Ectodermal cell (in vitro differentiated cells): ENCODE measurements at regions not wholly inside any gene's neighbourhood (a gene's known extent, or its start where the extent isn't known, plus 50 kb on each side); places are given as distances from the start of the nearest gene placed in this dataset.
"Not testable (repeated sequence)": the region's sequence is repeated elsewhere in the genome, so short reads cannot be mapped to it uniquely, and the experiment has no call there.

Source experiments
- H3K27ac ChIP-seq: 2 replicates; pipeline ENCODE4 v1.7.0; 2013; ENCODE audit warnings: mild to moderate bottlenecking, low read depth, low read length; ENCODE audit not compliant: insufficient read depth, poor library complexity, severe bottlenecking
- H3K27me3 ChIP-seq: 2 replicates; pipeline ENCODE4 v1.7.0; 2013; ENCODE audit warnings: mild to moderate bottlenecking, low read length; ENCODE audit not compliant: insufficient read depth, control insufficient read depth, poor library complexity, severe bottlenecking
- H3K36me3 ChIP-seq: one replicate; pipeline ENCODE4 v1.7.0; 2013; ENCODE audit warnings: low read length; ENCODE audit not compliant: control insufficient read depth, insufficient read depth
- H3K4me1 ChIP-seq: one replicate; pipeline ENCODE4 v1.7.0; 2013; ENCODE audit warnings: low read length; ENCODE audit not compliant: control insufficient read depth, insufficient read depth
- H3K4me3 ChIP-seq: 2 replicates; pipeline ENCODE4 v1.7.0; 2013; ENCODE audit warnings: low read depth, low read length, control low read depth; ENCODE audit not compliant: insufficient read depth
- H3K9me3 ChIP-seq: 2 replicates; pipeline ENCODE4 v1.7.0; 2013; ENCODE audit warnings: mild to moderate bottlenecking, low read length, moderate library complexity; ENCODE audit not compliant: control insufficient read depth
- WGBS, 2 experiments: methylation state at CpG; one replicate each; pipeline ENCODE4 v1.1.7; 2013; ENCODE audit warnings: missing lambda C conversion rate in 2 of 2; 5-methylcytosine and 5-hydroxymethylcytosine counted together

- no peak overlapping the region for H3K4me3 ChIP-seq
- WGBS, 2 experiments: 65 to 70% methylated on average over 3 of the region's 3 CpGs
Measured at GRCh38 chr12:66744956-66745383, 66.1 kb upstream of the GRIP1 start.

DNA sequence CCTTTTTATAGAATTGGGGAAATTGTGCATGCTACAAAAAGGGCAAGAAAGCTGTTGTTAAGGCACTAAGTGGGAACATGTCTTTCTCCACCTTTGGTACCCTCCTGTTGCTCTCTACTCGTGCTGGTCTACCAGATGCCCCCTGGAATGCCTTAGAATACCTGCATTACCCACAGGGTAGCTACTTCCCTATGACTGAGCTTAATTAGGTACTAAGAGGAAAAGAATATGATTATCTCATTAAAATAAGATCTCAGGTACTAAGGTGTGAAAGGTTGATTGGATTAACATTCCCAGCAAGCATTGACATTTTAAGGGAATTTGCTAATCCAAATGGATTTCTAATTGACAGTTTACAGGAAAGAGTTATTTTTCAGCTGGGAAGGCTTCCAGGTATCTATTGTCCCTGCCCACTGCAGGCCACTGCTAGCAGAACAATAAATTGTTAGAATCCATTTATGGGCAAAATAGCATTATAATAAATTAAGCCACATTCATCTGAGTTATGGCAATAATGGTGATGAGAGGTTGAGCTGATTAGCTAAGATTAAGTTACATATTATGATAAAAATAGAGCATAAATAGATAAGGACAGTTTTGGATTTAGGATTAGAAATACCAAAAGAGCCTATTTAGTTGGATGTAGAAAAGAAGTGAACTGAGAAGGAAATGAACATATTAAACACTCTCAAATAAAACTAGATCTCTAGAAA lies 67.8 kb upstream of the GRIP1 start:
- no peaks in the 10 kb centered on the region for H3K9me3 ChIP-seq
- no peaks in the 10 kb centered on the region for H3K4me1 ChIP-seq
- H3K27ac ChIP-seq: no peak overlapping the region
- WGBS, 2 experiments: 11 to 26% methylated on average over 1 of the region's 1 CpG
- H3K27me3 ChIP-seq: no peaks in the 10 kb centered on the region
- no peaks in the 10 kb centered on the region for H3K36me3 ChIP-seq
- H3K4me3 ChIP-seq: no peak overlapping the region

More at GRCh38 chr12:66744956-66745383, 66.1 kb upstream of the GRIP1 start:
- no peaks in the 10 kb centered on the region for H3K36me3 ChIP-seq
- no peaks in the 10 kb centered on the region for H3K27me3 ChIP-seq
- no peak overlapping the region for H3K27ac ChIP-seq
- H3K9me3 ChIP-seq: no peaks in the 10 kb centered on the region
- no peaks in the 10 kb centered on the region for H3K4me1 ChIP-seq

DNA sequence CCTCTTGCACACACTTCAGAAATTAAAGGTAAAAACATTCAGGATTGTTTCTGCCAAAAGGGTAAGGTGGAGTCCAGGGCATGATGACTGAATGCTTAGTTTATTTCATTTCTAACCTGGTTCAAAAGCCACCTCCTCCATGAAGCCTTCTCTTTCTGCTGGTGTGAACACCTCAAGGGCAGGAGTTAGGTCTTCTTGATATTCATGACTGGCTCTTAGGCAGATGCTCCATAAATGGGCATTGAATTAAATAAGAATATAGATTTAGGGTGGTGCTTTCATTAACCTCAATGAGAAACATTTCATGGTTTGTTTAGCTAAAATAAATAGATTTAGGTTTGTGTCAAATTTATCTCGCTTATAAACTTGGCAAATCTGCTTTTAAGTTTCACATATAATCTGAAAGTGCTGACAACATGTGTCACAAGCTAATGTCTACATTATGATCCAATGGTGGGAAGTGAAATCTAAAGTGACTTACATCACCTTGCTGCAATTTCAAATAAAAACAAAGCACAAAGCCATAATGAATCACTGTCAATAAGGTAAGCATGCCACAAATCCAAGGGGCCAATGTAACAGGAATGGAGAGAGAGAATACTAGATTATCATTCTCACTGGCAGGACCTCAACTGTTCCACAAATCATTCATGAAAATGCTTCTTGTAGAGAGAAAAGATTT lies 72.7 kb upstream of the GRIP1 start:
- H3K9me3 ChIP-seq: no peaks in the 10 kb centered on the region
- 100% methylated on average over 1 of the region's 1 CpG; no CpG with 5 or more reads in 1 of the 2 experiments for WGBS, 2 experiments
- no peaks in the 10 kb centered on the region for H3K36me3 ChIP-seq
- no peaks in the 10 kb centered on the region for H3K4me1 ChIP-seq
- H3K27ac ChIP-seq: no peak overlapping the region
- no peaks in the 10 kb centered on the region for H3K27me3 ChIP-seq
- no peak overlapping the region for H3K4me3 ChIP-seq

DNA sequence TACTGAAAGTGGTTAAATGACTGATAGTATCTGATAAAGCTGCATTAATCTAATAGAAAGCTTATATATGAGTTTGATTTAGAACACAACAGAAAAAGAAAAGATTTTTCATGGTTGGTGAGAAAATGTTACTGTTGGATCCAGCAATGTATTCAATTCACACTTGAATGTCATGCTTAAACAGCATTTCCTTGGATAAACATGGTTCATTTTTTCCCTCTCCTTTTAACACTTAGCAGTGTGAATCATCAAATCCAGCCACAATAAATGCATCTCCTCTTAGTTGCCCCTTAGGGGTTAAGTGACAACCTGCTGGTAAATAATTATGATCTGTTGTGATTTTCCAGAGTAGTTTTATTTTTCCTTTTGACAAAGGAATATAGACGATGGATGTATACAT lies 74.9 kb upstream of the GRIP1 start:
- Histone ChIP-seq H3K9me3 (no peaks in the 10 kb centered on the region), H3K36me3 (no peaks in the 10 kb centered on the region), H3K27me3 (no peaks in the 10 kb centered on the region), H3K4me3 (no peak overlapping the region), H3K4me1 (no peaks in the 10 kb centered on the region), H3K27ac (no peak overlapping the region)
- no CpG with 5 or more reads among the region's 1 CpG for WGBS, 2 experiments

- no peaks in the 10 kb centered on the region for H3K27me3 ChIP-seq
- H3K27ac ChIP-seq: no peak overlapping the region
- WGBS, 2 experiments: 95% methylated on average over 2 of the region's 2 CpGs
- H3K4me3 ChIP-seq: no peak overlapping the region
- no peaks in the 10 kb centered on the region for H3K36me3 ChIP-seq
- no peaks in the 10 kb centered on the region for H3K4me1 ChIP-seq
- no peaks in the 10 kb centered on the region for H3K9me3 ChIP-seq
Measured at GRCh38 chr12:66755727-66756395, 77.0 kb upstream of the GRIP1 start.

GRCh38 chr12:66756631-66757030 lies 77.8 kb upstream of the GRIP1 start:
- H3K36me3 ChIP-seq: no peaks in the 10 kb centered on the region
- no peak overlapping the region for H3K27ac ChIP-seq
- H3K4me3 ChIP-seq: no peak overlapping the region
- no peaks in the 10 kb centered on the region for H3K9me3 ChIP-seq
- H3K27me3 ChIP-seq: no peaks in the 10 kb centered on the region
- no peaks in the 10 kb centered on the region for H3K4me1 ChIP-seq
- 86% methylated on average over 1 of the region's 1 CpG; no CpG with 5 or more reads in 1 of the 2 experiments for WGBS, 2 experiments

GRCh38 chr12:66760122-66760521 lies 81.2 kb upstream of the GRIP1 start:
- not testable (repeated sequence) for H3K9me3 ChIP-seq, H3K36me3 ChIP-seq, H3K27ac ChIP-seq, H3K4me1 ChIP-seq, H3K27me3 ChIP-seq, H3K4me3 ChIP-seq
- 91 to 94% methylated on average over 3 to 4 of the region's 4 CpGs for WGBS, 2 experiments

DNA sequence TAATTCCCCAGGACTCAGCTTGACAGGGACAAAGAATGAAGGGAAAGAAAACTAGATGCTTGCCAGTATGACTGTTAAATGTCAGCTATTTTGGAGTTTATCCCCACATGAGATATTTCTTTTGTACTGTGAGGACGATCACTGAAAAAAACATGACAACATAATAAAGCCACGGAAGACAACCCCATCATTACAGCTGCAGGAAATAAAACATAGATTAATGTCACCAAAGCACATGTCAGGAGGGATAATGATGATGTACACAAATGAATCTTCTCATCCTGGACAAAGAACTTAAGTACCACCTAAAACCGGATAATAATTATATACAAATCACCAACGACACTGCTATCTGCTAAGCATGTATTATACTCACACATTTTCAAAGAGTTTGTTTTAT lies 84.6 kb upstream of the GRIP1 start:
- Histone ChIP-seq H3K4me3 (no peak overlapping the region), H3K36me3 (no peaks in the 10 kb centered on the region), H3K27me3 (no peaks in the 10 kb centered on the region), H3K27ac (no peak overlapping the region), H3K9me3 (no peaks in the 10 kb centered on the region), H3K4me1 (no peaks in the 10 kb centered on the region)
- WGBS, 2 experiments: 93 to 97% methylated on average over 4 of the region's 4 CpGs

DNA sequence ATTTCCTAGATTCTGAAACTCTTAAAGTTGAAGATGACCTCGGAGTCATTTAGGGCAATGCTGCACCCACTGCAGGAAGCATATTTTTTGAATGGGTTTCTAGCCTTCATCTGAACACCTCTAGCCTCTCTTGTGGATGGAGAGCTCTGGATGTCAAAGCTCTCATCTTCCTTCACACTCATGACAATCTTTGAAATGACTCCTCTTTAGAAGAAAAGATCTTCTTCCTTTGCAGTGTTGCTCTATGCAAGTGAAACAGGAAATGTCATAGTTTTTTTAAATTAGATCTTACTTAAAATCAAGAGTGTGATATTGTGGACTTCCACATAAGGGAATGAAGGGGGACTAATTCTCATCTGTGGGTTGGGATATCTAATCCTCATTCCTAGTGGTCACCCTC lies 86.3 kb upstream of the GRIP1 start:
- no peak overlapping the region for H3K4me3 ChIP-seq
- H3K27ac ChIP-seq: no peak overlapping the region
- H3K4me1 ChIP-seq: no peaks in the 10 kb centered on the region
- no peaks in the 10 kb centered on the region for H3K9me3 ChIP-seq
- no peaks in the 10 kb centered on the region for H3K27me3 ChIP-seq
- 95 to 100% methylated on average over 1 of the region's 1 CpG for WGBS, 2 experiments
- H3K36me3 ChIP-seq: no peaks in the 10 kb centered on the region

- H3K27me3 ChIP-seq: no peaks in the 10 kb centered on the region
- no peaks in the 10 kb centered on the region for H3K36me3 ChIP-seq
- H3K27ac ChIP-seq: no peak overlapping the region
- no peaks in the 10 kb centered on the region for H3K4me1 ChIP-seq
- no peak overlapping the region for H3K4me3 ChIP-seq
- H3K9me3 ChIP-seq: no peaks in the 10 kb centered on the region
- 83 to 91% methylated on average over 7 of the region's 7 CpGs for WGBS, 2 experiments
Measured at GRCh38 chr12:66767536-66767935, 88.7 kb upstream of the GRIP1 start.
